HL-60/S4 treated with retinoic acid at 250 ng/mL for 4 days and 3 days (cell line): ENCODE measurements at regions not wholly inside any gene's neighbourhood (a gene's known extent, or its start where the extent isn't known, plus 50 kb on each side); places are given as distances from the start of the nearest gene placed in this dataset.
"Not testable (repeated sequence)": the region's sequence is repeated elsewhere in the genome, so short reads cannot be mapped to it uniquely, and the experiment has no call there.

Experiments used
- in situ Hi-C: fragments of 300-500 bp; cut with MboI; formaldehyde crosslinking; loops from 2 replicates; pipeline ENCODE4 v1.7.0; 2022; ENCODE audit warnings: low sequenced_read_pairs

DNA sequence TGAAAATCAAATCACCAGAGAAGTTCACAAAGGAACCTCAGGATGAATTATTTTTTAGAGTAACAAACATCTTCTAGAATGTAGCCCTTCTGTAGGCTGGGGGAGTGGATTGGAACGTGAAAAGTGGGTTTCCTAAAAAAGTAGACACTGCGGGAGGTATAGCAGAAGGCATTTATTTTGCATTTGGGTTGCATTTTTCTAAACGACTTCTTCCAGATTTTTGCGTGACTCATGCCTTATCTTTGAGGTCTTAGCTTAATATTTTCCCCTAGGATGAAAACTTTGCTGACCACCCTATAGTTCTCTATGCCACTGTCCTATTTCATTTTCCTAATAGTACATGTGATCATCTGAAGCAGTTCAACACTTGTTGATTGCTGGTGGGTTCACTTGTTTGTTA lies 112.7 kb upstream of the JCAD start:
- in situ Hi-C loops = no loop called here

DNA sequence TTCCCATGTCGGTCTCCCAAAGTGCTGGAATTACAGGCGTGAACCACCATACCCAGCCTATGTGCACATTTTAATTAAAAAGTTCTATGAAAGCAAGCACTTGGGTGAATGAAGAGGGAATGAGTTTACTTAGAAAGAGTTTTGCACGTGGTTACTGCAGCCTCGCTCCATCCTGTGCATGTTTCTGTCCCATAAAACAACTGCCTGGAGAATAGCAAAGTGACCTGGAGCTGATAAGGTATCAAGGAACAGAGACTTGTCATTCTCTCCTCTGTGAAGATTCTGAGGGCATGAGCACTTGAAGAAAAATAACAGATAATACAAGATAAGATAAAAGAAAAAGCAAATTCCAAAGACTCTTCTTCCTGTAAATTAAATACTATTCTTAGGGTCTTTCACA lies 112.2 kb upstream of the JCAD start:
- in situ Hi-C loops = no loop called here

GRCh38 chr10:30170814-30171213 lies 111.4 kb upstream of the JCAD start:
- in situ Hi-C loops = no loop called here

DNA sequence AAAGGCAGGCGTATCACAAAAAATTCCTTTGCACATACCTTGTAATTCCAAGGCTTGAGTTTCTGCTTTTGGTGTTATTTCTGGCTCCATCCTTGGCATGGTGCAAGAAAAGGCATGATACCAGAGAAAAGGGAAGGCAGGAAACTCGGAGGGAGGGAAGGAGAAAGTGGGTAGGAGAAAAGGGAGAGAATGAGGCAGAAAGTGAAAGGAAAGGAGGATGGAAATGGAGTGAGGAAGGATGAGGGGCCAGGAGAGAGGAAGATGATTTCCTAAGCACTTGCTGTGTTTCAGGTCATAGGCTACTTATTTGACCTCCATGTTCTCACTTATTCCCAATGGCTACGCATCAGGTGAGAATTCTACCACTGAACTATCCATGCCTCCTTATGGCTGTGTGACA lies 110.8 kb upstream of the JCAD start:
- in situ Hi-C loops = no loop called here

GRCh38 chr10:30169342-30169741 lies 110.0 kb upstream of the JCAD start:
- in situ Hi-C loops = no loop called here

GRCh38 chr10:30166929-30167328 lies 107.5 kb upstream of the JCAD start:
- in situ Hi-C loops = no loop called here

GRCh38 chr10:30163410-30163809 lies 104.0 kb upstream of the JCAD start:
- in situ Hi-C loops = not testable (repeated sequence)

- in situ Hi-C loops = not testable (repeated sequence)
Measured at GRCh38 chr10:30162796-30163195, 103.4 kb upstream of the JCAD start.

- in situ Hi-C loops = no loop called here
Measured at GRCh38 chr10:30160271-30160982, 101.0 kb upstream of the JCAD start.

DNA sequence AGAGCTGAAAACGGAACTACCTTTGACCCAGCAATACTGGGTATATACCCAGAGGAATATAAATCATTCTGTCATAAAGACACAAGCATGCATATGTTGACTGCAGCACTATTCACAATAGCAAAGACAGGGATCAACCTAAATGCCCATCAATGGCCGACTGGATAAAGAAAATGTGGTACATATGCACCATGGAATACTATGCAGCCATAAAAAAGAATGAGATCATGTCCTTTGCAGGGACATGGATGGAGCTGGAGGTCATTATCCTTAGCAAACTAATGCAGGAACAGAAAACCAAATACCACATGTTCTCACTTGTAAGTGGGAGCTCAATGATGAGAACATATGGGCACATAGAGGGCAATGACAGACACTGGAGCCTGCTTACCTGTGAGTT lies 100.2 kb upstream of the JCAD start:
- in situ Hi-C loops = not testable (repeated sequence)

GRCh38 chr10:30158325-30158960 lies 99.1 kb upstream of the JCAD start:
- in situ Hi-C loops = no loop called here

- in situ Hi-C loops = no loop called here
Measured at GRCh38 chr10:30155401-30155800, 96.0 kb upstream of the JCAD start.

- in situ Hi-C loops = no loop called here
Measured at GRCh38 chr10:30154561-30154960, 95.2 kb upstream of the JCAD start.

DNA sequence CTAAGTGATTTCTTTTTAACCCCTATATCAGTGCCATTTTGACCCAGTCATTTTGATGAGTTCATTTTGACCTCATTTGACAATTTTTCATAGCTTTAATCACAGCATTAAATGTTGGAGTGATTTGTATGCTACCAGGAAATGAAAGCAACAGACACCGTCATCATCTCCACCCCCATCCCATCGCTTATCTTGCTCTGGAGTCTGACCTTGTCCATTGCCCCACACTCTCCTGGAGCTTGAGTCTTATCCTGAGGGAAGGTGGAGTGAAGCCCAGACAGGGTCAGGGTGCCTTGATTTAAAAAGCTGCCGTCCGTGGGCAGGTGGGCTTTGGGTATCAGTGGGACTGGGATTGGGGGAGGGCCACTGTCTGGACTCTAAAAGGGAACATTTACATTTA lies 94.7 kb upstream of the JCAD start:
- in situ Hi-C loops = no loop called here

- in situ Hi-C loops = no loop called here
Measured at GRCh38 chr10:30151581-30152389, 92.4 kb upstream of the JCAD start.

DNA sequence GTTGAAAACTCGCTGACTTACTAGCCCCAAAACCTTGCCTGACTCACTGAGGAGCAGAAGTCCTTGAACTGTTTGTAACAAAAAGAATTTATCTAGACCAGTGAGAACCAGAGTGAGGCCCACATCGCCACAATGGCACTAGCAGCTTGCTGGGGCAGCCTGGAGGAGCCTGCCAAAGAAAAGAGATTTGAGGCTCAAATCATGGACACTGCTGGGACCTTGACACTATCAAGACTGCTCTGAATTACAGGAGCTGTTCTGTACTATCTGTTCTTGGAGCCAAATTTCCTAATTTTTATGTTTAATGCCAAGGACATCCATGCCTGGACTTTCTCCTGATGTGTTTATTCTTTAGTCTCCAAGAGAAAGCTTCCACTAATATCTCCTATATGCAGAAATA lies 82.0 kb upstream of the JCAD start:
- in situ Hi-C loops = no loop called here

- in situ Hi-C loops = no loop called here
Measured at GRCh38 chr10:30134171-30134945, 75.0 kb upstream of the JCAD start.

DNA sequence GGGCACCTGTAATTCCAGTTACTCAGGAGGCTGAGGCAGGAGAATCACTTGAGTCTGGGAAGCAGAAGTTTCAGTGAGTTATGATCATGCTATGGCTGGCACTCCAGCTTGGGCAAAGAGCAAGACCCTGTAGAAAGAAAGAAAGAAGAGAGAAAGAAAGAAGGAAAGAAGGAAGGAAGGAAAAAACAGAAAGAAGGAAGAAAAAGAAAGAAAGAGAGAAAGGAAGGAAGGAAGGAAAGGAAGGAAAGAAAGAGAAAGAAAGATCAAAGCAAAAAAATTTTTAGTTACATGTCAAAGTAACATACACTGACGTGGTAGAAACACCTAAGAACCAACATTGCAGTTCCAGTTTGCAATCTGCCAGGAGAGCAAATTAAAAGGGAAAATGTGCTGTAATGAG lies 73.8 kb upstream of the JCAD start:
- in situ Hi-C loops = no loop called here

GRCh38 chr10:30131369-30131768 lies 72.0 kb upstream of the JCAD start:
- in situ Hi-C loops = not testable (repeated sequence)

- in situ Hi-C loops = not testable (repeated sequence)
Measured at GRCh38 chr10:30129326-30129725, 69.9 kb upstream of the JCAD start.

DNA sequence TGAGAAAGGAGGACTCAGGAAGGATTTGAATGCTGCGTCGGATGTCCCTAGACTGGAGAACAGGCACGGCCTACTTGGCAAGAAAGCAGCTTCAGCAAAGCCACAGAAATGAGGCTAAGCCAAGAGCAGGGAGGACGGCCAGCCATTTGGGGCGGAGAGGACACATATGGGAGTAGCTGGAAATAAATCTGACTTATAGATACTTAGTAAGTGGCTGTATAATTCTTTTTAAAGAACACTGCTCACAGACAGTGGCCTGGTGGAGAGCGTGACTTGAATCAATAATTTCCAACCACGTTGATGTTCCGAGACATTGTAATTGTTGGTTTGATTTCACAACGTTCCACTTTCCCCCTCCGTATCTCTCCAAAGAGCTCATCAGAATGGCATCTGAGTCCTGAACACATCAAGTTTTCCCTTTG lies 67.7 kb upstream of the JCAD start:
- in situ Hi-C loops = no loop called here
